ENCODE measurements at regions not wholly inside any gene's neighbourhood (a gene's known extent, or its start where the extent isn't known, plus 50 kb on each side); places are given as distances from the start of the nearest gene placed in this dataset.
"Not testable (repeated sequence)": the region's sequence is repeated elsewhere in the genome, so short reads cannot be mapped to it uniquely, and the experiment has no call there.

DNA sequence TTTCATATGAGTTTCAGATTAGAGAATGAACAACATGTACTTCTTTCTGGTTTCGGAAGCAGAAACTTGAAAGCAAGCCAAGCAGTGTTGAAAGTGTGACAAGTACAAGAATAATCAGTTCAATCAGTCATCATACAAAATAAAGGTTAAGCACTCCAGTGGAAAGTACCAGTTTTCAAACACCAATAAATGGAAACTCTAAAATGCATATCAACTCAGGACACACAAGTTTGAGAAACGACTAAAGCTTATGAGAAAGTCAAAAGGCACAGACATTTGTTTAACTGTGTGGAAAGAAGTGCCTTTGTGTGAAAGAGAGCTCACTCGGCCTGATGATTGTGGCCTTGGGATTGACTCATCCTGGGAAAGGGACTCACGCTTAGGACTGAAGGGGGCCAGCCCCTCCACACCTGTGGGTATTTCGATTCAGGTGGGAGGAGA, 60.6 kb upstream of the AKR1C1 start:
- no peak for DNase-seq (ENCODE audit: low spot score)
- TF ChIP-seq CTCF (IDR thresholded peaks at IDR 0.05) = no peak
- ATAC-seq (ENCODE audit: low FRiP score) = peak; percentile 59

- not testable (repeated sequence) for ATAC-seq (ENCODE audit: low FRiP score); DNase-seq (ENCODE audit: low spot score)
Measured at GRCh38 chr10:4903126-4903525, 60.1 kb upstream of the AKR1C1 start.

DNA sequence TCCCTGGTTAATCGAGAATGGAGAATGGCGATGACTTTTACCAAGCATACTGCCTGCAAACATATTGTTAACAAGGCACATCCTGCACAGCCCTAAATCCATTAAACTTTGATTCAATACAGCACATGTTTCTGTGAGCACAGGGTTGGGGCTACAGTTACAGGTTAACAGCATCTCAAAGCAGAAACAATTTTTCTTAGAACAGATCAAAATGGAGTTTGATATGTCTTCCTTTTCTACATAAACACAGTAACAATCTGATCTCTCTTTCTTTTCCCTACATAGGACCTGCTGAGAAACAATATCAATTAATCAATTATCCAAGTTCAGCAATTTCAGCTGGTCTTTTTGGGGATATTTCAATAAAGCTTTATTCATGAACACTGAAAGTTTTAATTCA, 59.5 kb upstream of the AKR1C1 start:
- not testable (repeated sequence) for DNase-seq (ENCODE audit: low spot score); ATAC-seq (ENCODE audit: low FRiP score)

DNA sequence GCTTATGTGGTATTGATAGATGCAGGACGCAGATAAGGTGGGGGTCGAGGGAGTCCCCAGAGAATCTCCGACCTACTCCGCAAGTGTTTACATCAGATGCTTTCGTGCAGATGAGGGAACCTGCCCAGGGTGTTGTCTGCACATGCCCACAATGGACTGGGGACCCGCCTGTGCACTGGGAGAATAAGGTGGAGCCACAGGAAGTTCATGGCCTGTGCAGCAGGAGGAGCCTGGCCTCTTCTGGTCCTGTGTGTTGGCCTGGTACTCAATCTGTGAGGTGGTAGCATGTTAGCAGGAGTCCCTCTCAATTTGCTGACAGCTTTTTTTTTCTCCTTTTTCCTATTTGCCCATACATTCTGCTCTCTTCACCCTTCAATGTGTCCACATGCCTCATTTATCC, 54.1 kb upstream of the AKR1C1 start:
- ATAC-seq (ENCODE audit: low FRiP score) (no peak), DNase-seq (ENCODE audit: low spot score) (no peak)
- TF ChIP-seq CTCF (IDR thresholded peaks at IDR 0.05) = no peak

Measured in omental fat pad (tissue), 3 donors.